ENCODE measurements at regions not wholly inside any gene's neighbourhood (a gene's known extent, or its start where the extent isn't known, plus 50 kb on each side); places are given as distances from the start of the nearest gene placed in this dataset.

DNA sequence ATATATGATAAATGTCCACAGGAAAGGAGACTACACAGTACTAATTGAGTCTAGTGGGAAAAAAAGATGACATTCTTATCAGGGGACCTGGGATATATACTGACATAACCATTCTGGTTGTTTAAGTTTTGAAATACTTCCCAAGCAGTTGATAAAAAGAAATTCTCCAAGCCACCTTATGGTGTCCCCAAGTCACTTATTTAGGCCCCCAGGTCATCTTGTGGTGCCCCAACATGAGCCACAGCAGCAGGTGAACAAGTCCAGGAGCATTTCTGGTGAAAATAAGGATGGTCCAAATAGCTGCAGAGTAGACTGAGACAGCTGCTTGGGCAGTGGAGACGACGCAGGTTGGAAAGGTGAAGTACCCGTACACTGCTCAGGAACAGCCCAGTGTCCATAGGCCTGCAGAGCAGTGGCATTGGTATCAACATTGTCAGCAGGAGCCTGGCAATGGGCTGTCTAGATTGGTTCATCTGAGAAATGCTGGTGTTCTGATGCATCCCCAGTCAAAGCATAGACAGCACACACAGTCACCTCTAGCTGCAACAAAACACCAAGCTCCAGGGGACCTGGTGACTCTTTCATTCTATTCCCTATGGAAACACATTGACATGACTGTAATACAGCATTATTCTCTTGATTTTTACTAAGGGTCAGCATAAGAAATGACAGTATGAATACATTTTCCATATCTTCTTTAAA lies 430.6 kb downstream of the NR2F1-AS1 start:
- TF ChIP-seq, protein P1, sequence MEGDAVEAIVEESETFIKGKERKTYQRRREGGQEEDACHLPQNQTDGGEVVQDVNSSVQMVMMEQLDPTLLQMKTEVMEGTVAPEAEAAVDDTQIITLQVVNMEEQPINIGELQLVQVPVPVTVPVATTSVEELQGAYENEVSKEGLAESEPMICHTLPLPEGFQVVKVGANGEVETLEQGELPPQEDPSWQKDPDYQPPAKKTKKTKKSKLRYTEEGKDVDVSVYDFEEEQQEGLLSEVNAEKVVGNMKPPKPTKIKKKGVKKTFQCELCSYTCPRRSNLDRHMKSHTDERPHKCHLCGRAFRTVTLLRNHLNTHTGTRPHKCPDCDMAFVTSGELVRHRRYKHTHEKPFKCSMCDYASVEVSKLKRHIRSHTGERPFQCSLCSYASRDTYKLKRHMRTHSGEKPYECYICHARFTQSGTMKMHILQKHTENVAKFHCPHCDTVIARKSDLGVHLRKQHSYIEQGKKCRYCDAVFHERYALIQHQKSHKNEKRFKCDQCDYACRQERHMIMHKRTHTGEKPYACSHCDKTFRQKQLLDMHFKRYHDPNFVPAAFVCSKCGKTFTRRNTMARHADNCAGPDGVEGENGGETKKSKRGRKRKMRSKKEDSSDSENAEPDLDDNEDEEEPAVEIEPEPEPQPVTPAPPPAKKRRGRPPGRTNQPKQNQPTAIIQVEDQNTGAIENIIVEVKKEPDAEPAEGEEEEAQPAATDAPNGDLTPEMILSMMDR (IDR thresholded peaks at IDR 0.05; ENCODE audit: poor library complexity, severe bottlenecking): no peak
- TF ChIP-seq, protein P2, sequence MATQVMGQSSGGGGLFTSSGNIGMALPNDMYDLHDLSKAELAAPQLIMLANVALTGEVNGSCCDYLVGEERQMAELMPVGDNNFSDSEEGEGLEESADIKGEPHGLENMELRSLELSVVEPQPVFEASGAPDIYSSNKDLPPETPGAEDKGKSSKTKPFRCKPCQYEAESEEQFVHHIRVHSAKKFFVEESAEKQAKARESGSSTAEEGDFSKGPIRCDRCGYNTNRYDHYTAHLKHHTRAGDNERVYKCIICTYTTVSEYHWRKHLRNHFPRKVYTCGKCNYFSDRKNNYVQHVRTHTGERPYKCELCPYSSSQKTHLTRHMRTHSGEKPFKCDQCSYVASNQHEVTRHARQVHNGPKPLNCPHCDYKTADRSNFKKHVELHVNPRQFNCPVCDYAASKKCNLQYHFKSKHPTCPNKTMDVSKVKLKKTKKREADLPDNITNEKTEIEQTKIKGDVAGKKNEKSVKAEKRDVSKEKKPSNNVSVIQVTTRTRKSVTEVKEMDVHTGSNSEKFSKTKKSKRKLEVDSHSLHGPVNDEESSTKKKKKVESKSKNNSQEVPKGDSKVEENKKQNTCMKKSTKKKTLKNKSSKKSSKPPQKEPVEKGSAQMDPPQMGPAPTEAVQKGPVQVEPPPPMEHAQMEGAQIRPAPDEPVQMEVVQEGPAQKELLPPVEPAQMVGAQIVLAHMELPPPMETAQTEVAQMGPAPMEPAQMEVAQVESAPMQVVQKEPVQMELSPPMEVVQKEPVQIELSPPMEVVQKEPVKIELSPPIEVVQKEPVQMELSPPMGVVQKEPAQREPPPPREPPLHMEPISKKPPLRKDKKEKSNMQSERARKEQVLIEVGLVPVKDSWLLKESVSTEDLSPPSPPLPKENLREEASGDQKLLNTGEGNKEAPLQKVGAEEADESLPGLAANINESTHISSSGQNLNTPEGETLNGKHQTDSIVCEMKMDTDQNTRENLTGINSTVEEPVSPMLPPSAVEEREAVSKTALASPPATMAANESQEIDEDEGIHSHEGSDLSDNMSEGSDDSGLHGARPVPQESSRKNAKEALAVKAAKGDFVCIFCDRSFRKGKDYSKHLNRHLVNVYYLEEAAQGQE (IDR thresholded peaks at IDR 0.05; ENCODE audit: borderline replicate concordance): no peak
- TF ChIP-seq EZH2 (IDR thresholded peaks at IDR 0.05; ENCODE audit: borderline replicate concordance, insufficient read depth, low read length, poor library complexity, severe bottlenecking) (no peak), TAF1 (IDR thresholded peaks at IDR 0.05; ENCODE audit: low read depth) (no peak), POLR2AphosphoS5 (IDR thresholded peaks at IDR 0.05) (no peak)
